SU-DHL-6 (cell line): ENCODE measurements at regions not wholly inside any gene's neighbourhood (a gene's known extent, or its start where the extent isn't known, plus 50 kb on each side); places are given as distances from the start of the nearest gene placed in this dataset.

ENCODE experiments used
- CTCF ChIP-seq: fragments of 200-600 bp; sonication (generic); IDR thresholded peaks from one replicate; pipeline ENCODE4 v1.5.1; 2017; ENCODE audit warnings: antibody characterized with exemption, mild to moderate bottlenecking, low read length, moderate library complexity; ENCODE audit not compliant: insufficient read depth, poor library complexity, severe bottlenecking
- EZH2phosphoT487 ChIP-seq: fragments of 200-600 bp; sonication (generic), shearing (Covaris generic); conservative IDR thresholded peaks from 2 replicates; pipeline ENCODE4 v1.6.1; 2018; ENCODE audit warnings: mild to moderate bottlenecking, antibody characterized with exemption, low read length, moderate library complexity, mixed read lengths

GRCh38 chr10:130382031-130382430 lies 245.8 kb downstream of the GLRX3 start:
- TF ChIP-seq EZH2phosphoT487 (no peak), CTCF (no peak)
